ENCODE measurements at regions not wholly inside any gene's neighbourhood (a gene's known extent, or its start where the extent isn't known, plus 50 kb on each side); places are given as distances from the start of the nearest gene placed in this dataset.

- no peaks in the 10 kb centered on the region for H3K9me3 ChIP-seq
- H3K9ac ChIP-seq = no peak overlapping the region
- ChIA-PET CTCF (no interaction called here), POLR2A (no interaction called here)
- H3K36me3 ChIP-seq (replicated peaks in 1 of 2; ENCODE audit: control insufficient read depth in 1 of 2, insufficient read depth in 2 of 2, low read length in 1 of 2) = no peaks in the 10 kb centered on the region
- no peak for DNase-seq
- H4K20me1 ChIP-seq (ENCODE audit: insufficient read depth) = no peaks in the 10 kb centered on the region
- 21% methylated on average over 14 of the region's 14 CpGs for WGBS (ENCODE audit: low lambda C conversion rate)
- H3K4me1 ChIP-seq (ENCODE audit: control insufficient read depth in 1 of 2, insufficient read depth in 2 of 2, low read depth in 1 of 2, low read length in 1 of 2) = no peaks in the 10 kb centered on the region
- H3F3A ChIP-seq (replicated peaks; ENCODE audit: insufficient read depth) = no peaks in the 10 kb centered on the region
- no peak overlapping the region for H3K4me2 ChIP-seq
- no peak overlapping the region for H3K4me3 ChIP-seq (ENCODE audit: low read depth in 2 of 2, low read length in 1 of 2)
- no peaks in the 10 kb centered on the region for H3K79me2 ChIP-seq (ENCODE audit: insufficient read depth)
- no peaks in the 10 kb centered on the region for H3K9me2 ChIP-seq
- no peak overlapping the region for H3K27ac ChIP-seq (ENCODE audit: low read depth in 2 of 2, low read length in 1 of 2)
- H3K27me3 ChIP-seq (ENCODE audit: insufficient read depth) = no peaks in the 10 kb centered on the region
- no peak overlapping the region for H2AFZ ChIP-seq (ENCODE audit: low read depth)
- TF ChIP-seq REST (IDR thresholded peaks at IDR 0.05; ENCODE audit: low read depth, low read length) = no peak
- TF ChIP-seq FOXJ3 (CRISPR knock-in tag; IDR thresholded peaks at IDR 0.05) = no peak
- TF ChIP-seq, protein P1, sequence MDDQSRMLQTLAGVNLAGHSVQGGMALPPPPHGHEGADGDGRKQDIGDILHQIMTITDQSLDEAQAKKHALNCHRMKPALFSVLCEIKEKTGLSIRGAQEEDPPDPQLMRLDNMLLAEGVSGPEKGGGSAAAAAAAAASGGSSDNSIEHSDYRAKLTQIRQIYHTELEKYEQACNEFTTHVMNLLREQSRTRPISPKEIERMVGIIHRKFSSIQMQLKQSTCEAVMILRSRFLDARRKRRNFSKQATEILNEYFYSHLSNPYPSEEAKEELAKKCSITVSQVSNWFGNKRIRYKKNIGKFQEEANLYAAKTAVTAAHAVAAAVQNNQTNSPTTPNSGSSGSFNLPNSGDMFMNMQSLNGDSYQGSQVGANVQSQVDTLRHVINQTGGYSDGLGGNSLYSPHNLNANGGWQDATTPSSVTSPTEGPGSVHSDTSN (IDR thresholded peaks at IDR 0.05) = no peak
- TF ChIP-seq TAF1 (IDR thresholded peaks at IDR 0.05; ENCODE audit: borderline replicate concordance, low read depth, low read length) = no peak
- no peak for TF ChIP-seq NFIC (IDR thresholded peaks at IDR 0.05; ENCODE audit: borderline replicate concordance)
- TF ChIP-seq GABPA (IDR thresholded peaks at IDR 0.05; ENCODE audit: low read depth) = no peak
- TF ChIP-seq, protein P2, sequence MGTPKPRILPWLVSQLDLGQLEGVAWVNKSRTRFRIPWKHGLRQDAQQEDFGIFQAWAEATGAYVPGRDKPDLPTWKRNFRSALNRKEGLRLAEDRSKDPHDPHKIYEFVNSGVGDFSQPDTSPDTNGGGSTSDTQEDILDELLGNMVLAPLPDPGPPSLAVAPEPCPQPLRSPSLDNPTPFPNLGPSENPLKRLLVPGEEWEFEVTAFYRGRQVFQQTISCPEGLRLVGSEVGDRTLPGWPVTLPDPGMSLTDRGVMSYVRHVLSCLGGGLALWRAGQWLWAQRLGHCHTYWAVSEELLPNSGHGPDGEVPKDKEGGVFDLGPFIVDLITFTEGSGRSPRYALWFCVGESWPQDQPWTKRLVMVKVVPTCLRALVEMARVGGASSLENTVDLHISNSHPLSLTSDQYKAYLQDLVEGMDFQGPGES (IDR thresholded peaks at IDR 0.05; ENCODE audit: low read depth, low read length) = no peak
- no peak for TF ChIP-seq TCF12 (IDR thresholded peaks at IDR 0.05)
- TF ChIP-seq GATA2 (CRISPR knock-in tag; IDR thresholded peaks at IDR 0.05) = no peak
- no peak for TF ChIP-seq RFX5 (IDR thresholded peaks at IDR 0.05; ENCODE audit: low read length)
- no peak for TF ChIP-seq RXRA (IDR thresholded peaks at IDR 0.05; ENCODE audit: borderline replicate concordance, low read depth)
- no peak for TF ChIP-seq CTCF (IDR thresholded peaks at IDR 0.05)
- TF ChIP-seq MXI1 (IDR thresholded peaks at IDR 0.05; ENCODE audit: low read depth, low read length) = no peak
- no peak for TF ChIP-seq FOSL2 (IDR thresholded peaks at IDR 0.05; ENCODE audit: borderline replicate concordance, low read depth)
- no peak for TF ChIP-seq JUND (IDR thresholded peaks at IDR 0.05)
- TF ChIP-seq RCOR1 (IDR thresholded peaks at IDR 0.05; ENCODE audit: low read length) = no peak
- TF ChIP-seq POLR2AphosphoS5 (IDR thresholded peaks at IDR 0.05; ENCODE audit: low read depth, low read length) = no peak
Observed at GRCh38 chr14:98835051-98835824, 436.8 kb downstream of the BCL11B start.

Data from SK-N-SH (cell line).